ENCODE measurements at regions not wholly inside any gene's neighbourhood (a gene's known extent, or its start where the extent isn't known, plus 50 kb on each side); places are given as distances from the start of the nearest gene placed in this dataset.

- no peak for DNase-seq (ENCODE audit: low read depth)
- TF ChIP-seq CTCF (IDR thresholded peaks at IDR 0.05; ENCODE audit: control insufficient read depth, insufficient read depth, low read depth, low read length, missing control alignments), result no peak
- no peak overlapping the region for H3K4me3 ChIP-seq (ENCODE audit: control insufficient read depth, low read depth, low read length)
These were observed 105.0 kb upstream of the PGBD5 start for GRCh38 chr1:230531103-230531502.

DNA sequence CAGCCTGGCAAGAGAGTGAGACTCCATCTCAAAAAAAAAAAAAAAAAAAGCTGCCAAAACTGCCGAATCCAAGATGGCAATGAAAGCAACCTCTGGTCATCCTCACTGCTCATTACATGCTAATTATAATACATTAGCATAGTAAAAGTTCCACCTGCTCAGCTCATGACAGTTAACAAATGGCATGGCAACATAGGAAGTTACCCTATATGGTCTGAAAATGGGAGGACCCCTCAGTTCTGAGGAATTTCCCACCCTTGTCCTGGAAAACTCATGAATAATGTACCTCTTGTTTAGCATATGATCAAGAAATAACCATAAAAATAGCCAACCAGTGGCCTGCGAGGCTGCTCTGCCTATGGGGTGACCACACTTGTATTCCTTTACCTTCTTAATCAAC lies 93.1 kb upstream of the PGBD5 start:
- H3K4me3 ChIP-seq (ENCODE audit: control insufficient read depth, low read depth, low read length), result no peak overlapping the region
- no peak for DNase-seq (ENCODE audit: low read depth)
- TF ChIP-seq CTCF (IDR thresholded peaks at IDR 0.05; ENCODE audit: control insufficient read depth, insufficient read depth, low read depth, low read length, missing control alignments), result no peak

DNA sequence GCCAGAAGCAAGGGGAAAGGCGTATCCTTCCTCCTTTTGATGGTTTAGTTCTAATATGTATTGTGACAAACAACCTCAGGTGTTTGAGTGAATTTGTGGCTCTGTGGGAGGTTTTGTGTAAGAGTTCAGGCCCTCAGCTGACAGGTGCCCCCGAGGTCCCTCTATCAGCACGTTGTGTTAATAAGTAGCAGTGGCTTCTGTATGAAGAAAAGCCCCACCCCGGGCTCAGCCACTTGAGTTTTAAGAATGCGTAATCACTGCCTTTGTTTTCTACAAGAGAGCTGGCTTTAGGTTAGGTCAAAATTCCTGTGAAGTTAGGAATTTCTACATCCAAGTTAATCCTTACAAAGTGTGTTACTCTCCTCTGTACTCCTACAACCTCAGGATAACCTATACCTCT lies 92.4 kb upstream of the PGBD5 start:
- no peak for TF ChIP-seq CTCF (IDR thresholded peaks at IDR 0.05; ENCODE audit: control insufficient read depth, insufficient read depth, low read depth, low read length, missing control alignments)
- no peak overlapping the region for H3K4me3 ChIP-seq (ENCODE audit: control insufficient read depth, low read depth, low read length)
- no peak for DNase-seq (ENCODE audit: low read depth)

DNA sequence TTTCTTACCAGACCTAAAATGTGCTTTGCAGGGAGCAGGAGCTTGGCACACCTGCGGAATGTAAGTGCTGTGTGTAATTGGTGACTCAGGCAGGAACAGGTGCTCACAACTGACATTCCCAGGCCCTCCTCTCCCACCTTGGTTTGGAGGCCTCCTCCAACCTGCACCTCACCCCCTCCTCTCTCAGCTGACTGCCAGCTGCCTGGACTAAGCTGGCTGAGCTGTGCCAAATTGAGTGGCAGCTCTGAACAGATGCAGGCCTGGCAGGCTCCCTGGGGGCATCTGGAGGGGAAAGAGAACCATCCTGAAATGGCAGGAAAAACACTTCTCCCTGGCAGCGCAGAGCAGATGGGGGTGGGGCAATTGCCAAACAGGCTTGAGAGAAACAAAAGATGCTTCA lies 91.7 kb upstream of the PGBD5 start:
- no peak for DNase-seq (ENCODE audit: low read depth)
- no peak for TF ChIP-seq CTCF (IDR thresholded peaks at IDR 0.05; ENCODE audit: control insufficient read depth, insufficient read depth, low read depth, low read length, missing control alignments)

DNA sequence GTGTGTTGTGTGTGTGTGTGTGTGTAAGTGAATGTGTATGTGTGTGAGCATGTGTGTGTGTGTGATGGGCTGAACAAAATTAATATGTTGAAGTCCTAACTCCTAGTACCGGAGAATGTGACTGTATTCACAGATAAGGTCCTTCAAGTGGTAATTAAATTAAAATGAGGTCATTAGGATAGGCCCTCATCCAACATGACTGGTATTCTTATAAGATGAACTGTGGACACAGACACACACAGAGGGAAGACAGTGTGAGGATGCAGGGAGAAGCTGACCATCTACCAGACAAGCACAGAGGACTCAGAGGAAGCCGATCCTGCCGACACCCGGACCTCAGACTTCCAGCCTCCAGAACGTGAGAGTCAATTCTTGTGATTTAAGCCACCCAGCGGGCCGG lies 91.2 kb upstream of the PGBD5 start:
- TF ChIP-seq CTCF (IDR thresholded peaks at IDR 0.05; ENCODE audit: control insufficient read depth, insufficient read depth, low read depth, low read length, missing control alignments), result no peak
- H3K4me3 ChIP-seq (ENCODE audit: control insufficient read depth, low read depth, low read length), result no peak overlapping the region
- no peak for DNase-seq (ENCODE audit: low read depth)

More for the DNA sequence above, 91.7 kb upstream of the PGBD5 start:
- H3K4me3 ChIP-seq (ENCODE audit: control insufficient read depth, low read depth, low read length), result no peak overlapping the region

DNA sequence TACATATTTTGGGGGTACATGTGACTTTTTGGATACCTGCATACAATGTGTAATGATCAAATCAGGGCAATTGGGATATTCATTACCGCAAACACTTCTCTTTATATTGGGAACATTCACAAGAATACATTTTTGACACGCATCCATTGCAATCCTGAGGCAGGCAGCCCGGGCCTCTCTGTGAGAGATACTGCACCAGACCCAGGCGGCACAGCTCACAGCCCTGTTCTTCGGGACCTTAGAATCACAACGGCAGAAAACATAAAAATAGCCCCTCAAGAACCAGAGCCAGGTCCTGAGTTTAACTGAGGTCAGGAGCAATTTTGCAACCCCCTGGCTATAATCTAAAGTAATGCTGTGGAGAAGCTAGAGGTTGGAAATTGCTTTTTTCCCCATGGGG lies 90.8 kb upstream of the PGBD5 start:
- no peak for TF ChIP-seq CTCF (IDR thresholded peaks at IDR 0.05; ENCODE audit: control insufficient read depth, insufficient read depth, low read depth, low read length, missing control alignments)
- H3K4me3 ChIP-seq (ENCODE audit: control insufficient read depth, low read depth, low read length), result no peak overlapping the region
- DNase-seq (ENCODE audit: low read depth), result no peak
